ENCODE measurements at regions not wholly inside any gene's neighbourhood (a gene's known extent, or its start where the extent isn't known, plus 50 kb on each side); places are given as distances from the start of the nearest gene placed in this dataset.
"Not testable (repeated sequence)": the region's sequence is repeated elsewhere in the genome, so short reads cannot be mapped to it uniquely, and the experiment has no call there.

- DNase-seq (ENCODE audit: low spot score) = no peak
Measured at GRCh38 chr12:73529231-73529630, 1008.4 kb upstream of the ATXN7L3B start.

- no peak for DNase-seq (ENCODE audit: low spot score)
Measured at GRCh38 chr12:73529954-73530353, 1007.7 kb upstream of the ATXN7L3B start.

GRCh38 chr12:73531752-73532151, 1005.9 kb upstream of the ATXN7L3B start:
- DNase-seq (ENCODE audit: low spot score) = no peak

GRCh38 chr12:73547421-73547820, 990.2 kb upstream of the ATXN7L3B start:
- DNase-seq (ENCODE audit: low spot score) = no peak

GRCh38 chr12:73585136-73585535, 952.5 kb upstream of the ATXN7L3B start:
- DNase-seq (ENCODE audit: low spot score) = no peak

GRCh38 chr12:73589220-73589619, 948.4 kb upstream of the ATXN7L3B start:
- DNase-seq (ENCODE audit: low spot score) = no peak

GRCh38 chr12:73598626-73599025, 939.0 kb upstream of the ATXN7L3B start:
- no peak for DNase-seq (ENCODE audit: low spot score)

- DNase-seq (ENCODE audit: low spot score) = no peak
Measured at GRCh38 chr12:73599268-73599667, 938.4 kb upstream of the ATXN7L3B start.

GRCh38 chr12:73605925-73606324, 931.7 kb upstream of the ATXN7L3B start:
- not testable (repeated sequence) for DNase-seq (ENCODE audit: low spot score)

- no peak for DNase-seq (ENCODE audit: low spot score)
Measured at GRCh38 chr12:73612551-73612950, 925.1 kb upstream of the ATXN7L3B start.

GRCh38 chr12:73623421-73623820, 914.2 kb upstream of the ATXN7L3B start:
- no peak for DNase-seq (ENCODE audit: low spot score)

- no peak for DNase-seq (ENCODE audit: low spot score)
Measured at GRCh38 chr12:73625226-73625625, 912.4 kb upstream of the ATXN7L3B start.

- no peak for DNase-seq (ENCODE audit: low spot score)
Measured at GRCh38 chr12:73629171-73629570, 908.5 kb upstream of the ATXN7L3B start.

GRCh38 chr12:73629893-73630831, 907.5 kb upstream of the ATXN7L3B start:
- DNase-seq (ENCODE audit: low spot score) = no peak

- DNase-seq (ENCODE audit: low spot score) = no peak
Measured at GRCh38 chr12:73632191-73632590, 905.4 kb upstream of the ATXN7L3B start.

GRCh38 chr12:73632661-73633060, 905.0 kb upstream of the ATXN7L3B start:
- DNase-seq (ENCODE audit: low spot score) = no peak

GRCh38 chr12:73639397-73639796, 898.2 kb upstream of the ATXN7L3B start:
- DNase-seq (ENCODE audit: low spot score) = not testable (repeated sequence)

- DNase-seq (ENCODE audit: low spot score) = no peak
Measured at GRCh38 chr12:73656375-73656774, 881.3 kb upstream of the ATXN7L3B start.

- DNase-seq (ENCODE audit: low spot score) = no peak
Measured at GRCh38 chr12:73659802-73660201, 877.8 kb upstream of the ATXN7L3B start.

GRCh38 chr12:73665193-73665592, 872.4 kb upstream of the ATXN7L3B start:
- DNase-seq (ENCODE audit: low spot score) = no peak

- not testable (repeated sequence) for DNase-seq (ENCODE audit: low spot score)
Measured at GRCh38 chr12:73671550-73671949, 866.1 kb upstream of the ATXN7L3B start.

GRCh38 chr12:73677520-73678291, 859.9 kb upstream of the ATXN7L3B start:
- no peak for DNase-seq (ENCODE audit: low spot score)

GRCh38 chr12:73678335-73678734, 859.3 kb upstream of the ATXN7L3B start:
- DNase-seq (ENCODE audit: low spot score) = no peak
